Lower lobe of right lung (tissue), 2 donors: ENCODE measurements at regions not wholly inside any gene's neighbourhood (a gene's known extent, or its start where the extent isn't known, plus 50 kb on each side); places are given as distances from the start of the nearest gene placed in this dataset.

ENCODE experiments used
- ATAC-seq, 2 donors: fragments of 200-7000 bp; cut with Tn5 transposase; one replicate each; pipeline ENCODE4 v1.9.1; 2020 to 2022; ENCODE audit warnings: mild to moderate bottlenecking in 2 of 2, moderate library complexity in 2 of 2
- DNase-seq: peaks from one replicate; pipeline ENCODE4 v3.0.0-alpha.2; 2020
- H3K27ac ChIP-seq: fragments of 200-600 bp; one replicate; pipeline ENCODE4 v1.8.0; 2022
- H3K27me3 ChIP-seq: fragments of 200-600 bp; one replicate; pipeline ENCODE4 v1.8.0; 2022; ENCODE audit warnings: low read depth
- H3K36me3 ChIP-seq: fragments of 200-600 bp; one replicate; pipeline ENCODE4 v1.8.0; 2022; ENCODE audit warnings: mild to moderate bottlenecking
- H3K4me1 ChIP-seq: fragments of 200-600 bp; one replicate; pipeline ENCODE4 v1.8.0; 2022
- H3K4me3 ChIP-seq: fragments of 200-600 bp; one replicate; pipeline ENCODE4 v1.8.0; 2022; ENCODE audit warnings: mild to moderate bottlenecking
- H3K9me3 ChIP-seq: fragments of 200-600 bp; one replicate; pipeline ENCODE4 v1.8.0; 2022
- intact Hi-C: fragments of 100-400 bp; cut with DNase I; formaldehyde crosslinking; loops from one replicate; pipeline ENCODE4 v1.11.0; 2022
- TF ChIP-seq, protein P1 (sequence below): fragments of 200-600 bp; IDR thresholded peaks from one replicate; pipeline ENCODE4 v1.8.0; 2022; ENCODE audit warnings: antibody characterized with exemption, mild to moderate bottlenecking
- donor health status: DM: no; HTN: yes; CAD: no; lungs with severe emphysema.

DNA sequence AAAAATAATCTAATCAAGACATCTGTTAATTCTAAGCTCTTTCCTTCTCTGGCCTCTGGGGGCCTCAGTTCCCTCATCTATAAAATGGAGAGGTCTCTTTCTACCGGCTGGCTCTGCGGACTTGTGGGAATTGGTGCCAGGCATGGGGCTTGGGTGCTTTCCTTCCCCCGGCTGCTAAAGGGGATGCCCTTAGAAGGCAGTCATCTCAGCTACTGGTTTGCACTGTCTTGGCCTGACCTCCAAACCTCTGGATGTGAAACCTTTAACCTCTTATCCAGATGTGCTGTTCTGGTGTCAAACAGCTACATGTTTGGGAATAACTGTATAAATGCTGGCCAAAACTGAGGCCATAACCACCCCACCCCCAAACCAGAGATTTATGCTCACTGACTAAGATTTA lies 320.0 kb downstream of the RPS24 start:
- TF ChIP-seq, protein P1, sequence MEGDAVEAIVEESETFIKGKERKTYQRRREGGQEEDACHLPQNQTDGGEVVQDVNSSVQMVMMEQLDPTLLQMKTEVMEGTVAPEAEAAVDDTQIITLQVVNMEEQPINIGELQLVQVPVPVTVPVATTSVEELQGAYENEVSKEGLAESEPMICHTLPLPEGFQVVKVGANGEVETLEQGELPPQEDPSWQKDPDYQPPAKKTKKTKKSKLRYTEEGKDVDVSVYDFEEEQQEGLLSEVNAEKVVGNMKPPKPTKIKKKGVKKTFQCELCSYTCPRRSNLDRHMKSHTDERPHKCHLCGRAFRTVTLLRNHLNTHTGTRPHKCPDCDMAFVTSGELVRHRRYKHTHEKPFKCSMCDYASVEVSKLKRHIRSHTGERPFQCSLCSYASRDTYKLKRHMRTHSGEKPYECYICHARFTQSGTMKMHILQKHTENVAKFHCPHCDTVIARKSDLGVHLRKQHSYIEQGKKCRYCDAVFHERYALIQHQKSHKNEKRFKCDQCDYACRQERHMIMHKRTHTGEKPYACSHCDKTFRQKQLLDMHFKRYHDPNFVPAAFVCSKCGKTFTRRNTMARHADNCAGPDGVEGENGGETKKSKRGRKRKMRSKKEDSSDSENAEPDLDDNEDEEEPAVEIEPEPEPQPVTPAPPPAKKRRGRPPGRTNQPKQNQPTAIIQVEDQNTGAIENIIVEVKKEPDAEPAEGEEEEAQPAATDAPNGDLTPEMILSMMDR, result no peak
- Histone ChIP-seq H3K4me3 (no peak overlapping the region), H3K9me3 (no peaks in the 10 kb centered on the region), H3K4me1 (no peaks in the 10 kb centered on the region), H3K36me3 (no peaks in the 10 kb centered on the region), H3K27me3 (no peaks in the 10 kb centered on the region), H3K27ac (no peak overlapping the region)
- intact Hi-C loops, result no loop called here
- ATAC-seq (no peak), DNase-seq (no peak)

DNA sequence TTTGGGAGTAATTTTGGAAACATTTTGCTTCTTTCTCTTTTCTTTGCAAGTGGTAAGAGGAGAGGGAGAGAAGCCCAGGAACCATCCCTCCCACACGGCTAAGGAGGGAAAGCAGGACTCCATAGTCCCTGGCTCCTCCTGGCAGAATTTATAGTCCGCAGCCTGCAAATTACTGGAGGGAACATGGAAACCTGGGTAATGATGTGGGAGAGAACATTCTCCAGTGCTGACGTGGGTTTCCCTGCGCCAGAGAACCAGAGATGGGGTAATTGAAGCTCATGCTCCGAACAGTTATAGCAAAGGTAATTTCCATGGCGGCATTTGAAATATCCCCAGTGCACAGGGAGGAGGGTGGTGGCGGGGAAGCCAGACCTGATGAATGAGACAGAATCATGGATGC lies 320.4 kb downstream of the RPS24 start:
- intact Hi-C loops, result no loop called here
- Histone ChIP-seq H3K36me3 (no peaks in the 10 kb centered on the region), H3K9me3 (no peaks in the 10 kb centered on the region), H3K4me3 (no peak overlapping the region), H3K27me3 (no peaks in the 10 kb centered on the region), H3K4me1 (no peaks in the 10 kb centered on the region), H3K27ac (no peak overlapping the region)
- ATAC-seq (no peak), DNase-seq (no peak)
- TF ChIP-seq, protein P1, result no peak

DNA sequence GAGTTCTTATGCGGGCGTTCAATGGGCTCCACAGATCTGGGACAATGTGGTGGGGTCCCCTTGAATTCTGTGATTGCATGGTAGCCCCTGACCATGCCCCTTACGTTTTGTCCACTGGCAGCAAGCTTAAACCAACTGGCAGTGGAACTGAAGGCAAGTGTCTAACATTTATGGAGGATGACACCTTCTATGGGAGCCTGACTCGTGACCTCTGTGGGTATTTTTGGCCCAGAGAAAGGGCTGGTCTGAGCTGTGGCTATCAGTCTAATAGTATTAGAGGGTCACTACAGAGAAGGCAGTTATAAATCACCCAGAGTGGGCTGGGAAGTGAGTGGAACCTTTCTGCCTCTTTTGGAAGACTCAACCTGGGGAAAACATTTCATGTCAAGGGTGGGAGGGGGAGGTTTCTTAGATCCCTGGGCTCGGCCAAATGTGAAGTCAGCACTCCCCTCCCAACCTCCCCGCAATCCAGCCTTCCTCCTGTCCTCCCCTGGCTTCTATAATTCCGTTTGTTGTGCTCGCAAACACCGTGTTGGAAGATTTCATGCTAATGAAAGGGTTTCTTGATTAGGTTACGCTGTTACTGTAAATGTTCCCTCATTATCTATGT lies 322.7 kb downstream of the RPS24 start:
- Histone ChIP-seq H3K36me3 (no peaks in the 10 kb centered on the region), H3K27ac (no peak overlapping the region), H3K4me3 (no peak overlapping the region), H3K27me3 (no peaks in the 10 kb centered on the region), H3K9me3 (no peaks in the 10 kb centered on the region), H3K4me1 (no peaks in the 10 kb centered on the region)
- no peak for DNase-seq
- intact Hi-C loops, result no loop called here
- TF ChIP-seq, protein P1, result no peak
- no peak for ATAC-seq

DNA sequence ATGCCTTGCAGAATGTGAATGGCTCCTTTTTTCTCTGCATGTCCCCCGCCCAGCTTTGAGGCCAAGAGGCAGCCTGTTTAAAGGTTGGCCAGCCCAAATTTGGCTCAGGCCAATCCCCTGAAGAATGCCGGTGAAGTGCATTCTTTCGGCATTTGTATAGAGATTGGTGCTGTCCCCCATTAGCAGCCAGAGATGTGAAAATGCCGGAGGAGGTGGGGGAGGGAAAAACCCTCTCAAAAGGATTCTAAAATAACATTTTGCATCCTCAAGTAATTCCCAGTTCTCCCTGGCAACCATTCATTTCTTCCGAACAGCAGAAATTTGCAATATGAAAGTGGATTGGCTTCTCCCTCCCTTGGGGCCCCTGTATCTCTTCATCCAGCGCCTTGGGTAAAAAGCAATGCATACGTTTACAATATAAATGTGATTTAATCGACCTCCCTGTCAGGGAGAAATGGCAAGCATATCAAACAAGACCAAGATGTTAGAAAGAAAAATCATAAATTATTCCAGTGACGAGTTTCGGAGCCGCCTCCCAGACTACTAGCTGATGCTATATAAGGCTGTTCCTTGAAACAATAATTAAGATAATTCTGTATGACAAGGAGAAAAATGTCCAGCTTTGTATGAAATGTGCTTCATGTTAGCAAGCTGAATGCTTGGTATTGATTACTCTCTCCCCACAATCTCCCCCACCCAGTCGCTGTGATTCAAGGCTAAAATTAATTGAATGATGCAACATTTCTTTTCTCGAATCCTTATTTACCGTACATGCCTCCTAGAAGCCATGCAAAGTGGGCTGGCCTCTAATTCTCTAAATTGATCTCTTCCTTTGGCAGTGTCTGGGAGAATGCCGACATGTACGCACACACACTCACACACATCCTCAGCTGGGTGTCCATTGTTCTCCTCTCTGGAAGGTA lies 323.7 kb downstream of the RPS24 start:
- H3K9me3 ChIP-seq, result no peaks in the 10 kb centered on the region
- no peak for ATAC-seq
- no peak overlapping the region for H3K4me3 ChIP-seq
- H3K36me3 ChIP-seq, result no peaks in the 10 kb centered on the region
- no peaks in the 10 kb centered on the region for H3K27me3 ChIP-seq
- intact Hi-C loops, result no loop called here
- TF ChIP-seq, protein P1, result no peak
- DNase-seq, result no peak
- H3K4me1 ChIP-seq, result no peaks in the 10 kb centered on the region
- H3K27ac ChIP-seq, result no peak overlapping the region

DNA sequence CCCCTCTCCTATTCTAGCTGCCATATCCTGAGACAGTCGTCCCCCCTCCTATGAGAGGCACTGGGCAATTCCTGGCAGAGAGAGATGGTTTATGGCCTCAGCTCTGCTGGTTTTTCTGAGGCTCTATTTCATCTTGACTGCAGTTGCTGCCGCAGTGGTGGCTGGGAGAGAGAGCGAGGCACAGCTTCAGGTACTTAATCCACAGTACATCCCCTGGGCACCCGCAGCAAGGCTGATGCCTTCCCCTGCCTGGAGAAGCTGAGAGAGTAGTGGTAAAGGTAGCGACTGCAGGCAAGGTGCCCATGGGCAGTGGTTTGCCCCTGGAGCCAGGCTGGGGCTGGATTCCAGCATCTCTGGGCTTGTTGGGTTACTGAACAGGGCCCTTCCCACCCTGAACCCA lies 324.7 kb downstream of the RPS24 start:
- Histone ChIP-seq H3K27ac (no peak overlapping the region), H3K4me1 (no peaks in the 10 kb centered on the region), H3K27me3 (no peaks in the 10 kb centered on the region), H3K36me3 (no peaks in the 10 kb centered on the region), H3K4me3 (no peak overlapping the region), H3K9me3 (no peaks in the 10 kb centered on the region)
- TF ChIP-seq, protein P1, result no peak
- DNase-seq (no peak), ATAC-seq (no peak)
- intact Hi-C loops, result no loop called here
